GM18499 (cell line): ENCODE measurements at regions not wholly inside any gene's neighbourhood (a gene's known extent, or its start where the extent isn't known, plus 50 kb on each side); places are given as distances from the start of the nearest gene placed in this dataset.
"Not testable (repeated sequence)": the region's sequence is repeated elsewhere in the genome, so short reads cannot be mapped to it uniquely, and the experiment has no call there.

Experiments
- ATAC-seq: cut with Tn5 transposase; IDR thresholded peaks from one replicate; pipeline ENCODE4 v1.9.1; 2021; ENCODE audit warnings: moderate number of reproducible peaks; ENCODE audit not compliant: insufficient read depth, unreplicated experiment

DNA sequence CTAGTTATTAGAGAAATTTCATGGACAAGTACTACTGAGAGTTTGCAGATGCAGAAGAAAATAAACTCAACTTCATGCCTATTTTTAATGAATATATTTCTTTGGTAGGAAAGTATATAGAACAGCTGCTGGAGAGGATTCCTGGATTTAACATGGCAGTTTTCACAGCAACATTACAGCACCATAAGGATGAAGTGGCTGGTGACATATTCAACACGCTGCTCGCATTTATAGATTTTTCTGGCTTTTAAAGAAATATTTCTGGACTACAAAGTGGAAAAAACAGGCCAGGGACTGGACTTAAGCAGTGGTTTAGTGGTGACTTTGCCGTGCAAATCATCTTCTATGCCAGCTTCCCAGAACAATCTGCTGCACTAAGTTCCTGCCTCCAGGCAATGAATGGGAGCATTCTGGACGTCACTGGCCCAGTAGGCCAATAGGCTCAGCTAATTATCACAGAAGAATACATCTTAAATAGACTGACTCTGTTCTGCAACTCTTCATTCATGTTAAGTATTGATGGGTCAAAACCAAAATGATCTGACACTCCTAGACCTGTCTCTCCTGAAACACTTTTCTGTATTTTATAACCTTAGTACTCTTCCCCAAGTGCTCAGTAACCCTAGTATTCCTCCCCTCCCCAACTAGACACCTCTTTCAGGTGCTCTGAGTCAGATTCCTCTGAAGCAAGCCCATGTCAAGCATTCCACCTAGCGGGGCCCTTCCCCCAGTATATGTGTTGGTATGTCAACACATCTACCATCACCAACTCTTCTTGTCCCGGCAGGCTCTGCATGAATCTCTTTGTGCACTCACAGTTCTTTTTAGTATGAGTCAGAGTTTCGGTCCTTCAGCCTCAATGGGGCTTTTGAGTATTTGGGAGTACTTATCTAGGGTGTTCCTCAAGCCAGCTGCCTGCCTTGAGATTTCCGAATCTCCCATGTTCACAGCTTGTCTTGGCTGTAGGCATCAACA is 625.5 kb downstream of the CHSY3 start:
- no peak for ATAC-seq

DNA sequence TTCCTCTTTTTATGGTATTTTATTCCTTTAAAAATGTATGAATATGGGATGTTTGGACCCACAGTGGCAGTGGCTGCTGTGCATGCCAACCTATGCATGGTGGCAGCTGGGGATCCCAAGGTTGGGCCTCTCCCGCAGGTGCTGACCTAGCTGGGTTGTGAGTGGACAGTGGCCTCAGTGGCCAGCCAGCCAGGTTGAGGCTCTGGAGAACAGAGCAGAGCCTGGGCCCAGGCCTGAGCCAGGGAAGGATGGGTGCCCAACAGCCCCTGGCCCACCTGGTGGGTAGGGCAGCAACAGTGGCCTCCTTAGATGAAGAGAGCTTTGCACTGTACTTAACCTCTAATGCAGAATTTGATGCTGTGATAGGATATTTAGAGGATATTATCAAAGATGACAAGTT is 624.8 kb downstream of the CHSY3 start:
- no peak for ATAC-seq

DNA sequence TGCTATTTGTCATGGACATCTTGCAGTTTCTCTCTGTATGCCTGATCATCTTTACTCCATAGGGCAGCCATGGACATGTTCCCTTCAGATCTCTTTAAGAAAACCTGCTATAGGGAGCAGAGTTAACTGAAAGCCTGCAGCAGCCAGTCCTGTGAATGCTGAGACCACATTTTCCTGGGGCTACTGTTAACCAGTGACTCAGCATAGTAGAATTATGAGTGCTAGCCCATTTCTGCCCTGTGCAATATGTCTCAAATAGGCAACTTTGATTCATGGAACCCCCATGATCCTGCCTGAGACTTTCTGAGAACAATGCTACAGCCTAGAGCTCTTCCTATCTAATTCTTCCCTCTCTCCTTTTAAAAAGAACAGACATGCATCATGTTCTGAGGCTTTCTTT is 624.2 kb downstream of the CHSY3 start:
- ATAC-seq: no peak

DNA sequence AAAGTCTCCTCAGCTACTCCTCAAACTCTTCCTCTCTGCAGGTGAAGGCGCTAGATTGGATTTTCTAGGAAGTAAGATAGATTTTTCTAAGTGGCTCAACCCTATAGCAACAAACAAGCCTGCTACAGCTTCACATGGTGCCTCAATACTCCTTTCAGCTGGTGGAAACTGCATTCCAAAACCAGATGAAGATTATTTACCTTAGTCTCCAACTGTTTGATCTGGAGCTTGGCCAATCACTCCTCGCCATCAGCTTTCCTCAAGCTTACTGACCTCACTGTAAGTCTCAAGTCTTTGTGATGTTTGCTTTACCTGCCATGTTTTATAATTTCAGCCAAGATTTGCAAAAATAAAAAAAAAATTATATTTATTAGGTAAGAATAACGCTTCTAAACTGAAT is 622.4 kb downstream of the CHSY3 start:
- ATAC-seq: no peak

DNA sequence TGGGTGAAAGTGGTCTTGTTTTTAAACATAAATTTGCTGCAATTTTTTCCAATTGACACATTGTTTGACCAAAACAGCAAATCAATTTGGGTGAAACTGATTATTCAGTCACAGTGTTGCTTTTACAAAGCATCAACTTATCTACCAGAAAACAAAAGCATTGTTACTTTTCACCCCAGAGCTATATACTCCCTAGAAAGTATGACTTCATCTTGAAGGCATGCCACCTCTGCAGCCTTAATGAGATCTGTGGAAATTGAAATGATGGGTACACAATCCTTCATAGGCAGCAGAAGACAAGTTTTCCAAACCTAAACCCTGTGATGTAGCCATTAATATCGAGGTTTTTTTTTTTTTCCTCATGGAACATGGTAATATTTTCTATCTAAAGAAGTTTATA is 615.9 kb downstream of the CHSY3 start:
- ATAC-seq: no peak

DNA sequence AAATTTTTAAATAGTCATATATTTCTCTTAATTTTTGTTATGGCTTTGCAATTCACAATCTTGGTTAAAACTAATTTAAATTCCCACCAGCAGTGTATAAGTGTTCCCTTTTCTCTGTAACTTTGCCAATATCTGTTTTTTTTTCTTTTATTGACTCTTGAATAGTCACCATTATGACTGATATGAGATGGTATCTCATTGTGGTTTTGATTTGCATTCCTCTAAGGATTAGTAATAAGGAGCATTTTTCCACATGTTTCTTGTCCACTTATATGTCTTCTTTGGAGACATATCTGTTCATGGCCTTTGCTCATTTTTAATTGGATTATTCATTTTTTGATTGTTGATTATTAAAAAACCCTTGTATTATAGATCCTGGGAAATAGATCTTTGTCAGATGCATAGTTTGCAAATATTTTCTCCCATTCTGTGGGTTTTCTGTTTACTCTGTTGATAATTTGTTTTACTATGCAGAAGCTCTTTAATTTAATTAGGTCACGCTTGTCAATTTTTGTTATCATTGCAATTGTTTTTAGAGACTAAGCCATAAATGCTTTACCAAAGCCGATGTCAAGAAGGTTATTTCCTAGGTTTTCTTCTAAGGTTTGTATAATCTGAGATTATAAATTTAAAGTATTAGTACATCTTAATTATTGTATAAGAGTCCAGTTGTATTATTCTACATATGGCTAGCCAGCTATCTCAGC is 610.9 kb downstream of the CHSY3 start:
- ATAC-seq: no peak

DNA sequence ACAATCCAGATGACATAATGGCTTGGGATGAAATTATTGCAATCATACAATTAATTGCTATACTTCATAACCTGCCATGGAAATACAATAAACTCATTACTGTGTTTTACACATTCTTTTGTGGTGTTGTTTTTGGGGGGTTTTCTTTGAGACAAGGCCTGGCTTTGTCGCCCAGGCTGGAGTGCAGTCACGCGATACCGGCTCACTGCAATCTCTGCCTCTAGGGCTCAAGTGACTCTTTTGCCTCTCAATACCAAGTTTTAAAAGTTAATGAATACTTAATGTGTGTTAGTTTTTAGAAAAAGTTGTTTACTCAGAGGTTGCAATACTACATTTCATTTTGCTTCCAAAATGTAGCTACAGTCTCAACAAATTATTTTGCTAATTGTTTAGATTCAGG is 598.4 kb downstream of the CHSY3 start:
- no peak for ATAC-seq

DNA sequence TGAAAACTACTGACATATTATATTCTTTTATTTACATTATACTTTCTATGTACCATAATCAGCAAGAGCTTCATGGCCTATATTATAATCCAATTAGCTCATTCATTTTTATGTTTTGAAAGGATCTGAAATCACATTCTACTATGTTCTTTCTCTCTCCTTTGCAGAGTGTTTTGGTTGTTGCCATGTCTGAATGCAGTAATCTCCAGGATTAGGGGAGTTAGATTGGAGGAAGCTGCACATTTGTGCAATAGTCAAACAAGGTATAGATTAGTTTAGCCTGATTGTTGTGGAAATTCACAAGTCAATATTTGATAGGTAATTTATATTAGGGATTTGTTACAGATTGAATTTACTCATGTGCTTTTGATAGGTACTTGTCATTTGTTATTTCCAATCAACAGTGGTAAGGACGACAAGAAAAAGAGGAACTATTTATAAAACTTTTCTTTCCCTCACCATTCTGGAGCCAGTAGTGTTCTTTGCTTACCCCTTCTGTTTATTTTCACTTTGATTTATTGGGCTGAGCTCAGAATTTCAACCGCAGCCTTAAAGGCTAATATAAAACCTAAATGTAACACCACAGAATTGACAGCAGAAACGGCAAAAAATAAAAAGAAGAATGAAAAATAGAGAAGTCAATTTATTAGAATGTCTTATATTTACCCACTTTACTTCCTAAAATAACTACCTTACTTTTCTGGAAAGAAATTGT is 597.0 kb downstream of the CHSY3 start:
- ATAC-seq: no peak

DNA sequence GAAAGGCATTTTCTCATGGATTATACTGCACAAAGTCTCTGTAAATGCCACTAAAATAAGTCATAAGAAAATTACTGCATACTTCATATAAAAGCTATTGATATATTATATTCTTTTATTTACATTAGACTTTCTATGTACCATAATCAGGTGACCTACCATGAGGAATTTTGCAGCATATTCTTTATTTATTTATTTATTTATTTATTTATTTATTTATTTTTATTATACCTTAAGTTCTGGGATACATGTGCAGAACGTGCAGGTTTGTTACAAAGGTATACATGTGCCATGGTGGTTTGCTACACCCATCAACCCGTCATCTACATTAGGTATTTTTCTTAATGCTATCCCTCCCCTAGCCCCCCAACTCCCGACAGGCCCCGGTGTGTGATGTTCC is 596.2 kb downstream of the CHSY3 start:
- not testable (repeated sequence) for ATAC-seq

DNA sequence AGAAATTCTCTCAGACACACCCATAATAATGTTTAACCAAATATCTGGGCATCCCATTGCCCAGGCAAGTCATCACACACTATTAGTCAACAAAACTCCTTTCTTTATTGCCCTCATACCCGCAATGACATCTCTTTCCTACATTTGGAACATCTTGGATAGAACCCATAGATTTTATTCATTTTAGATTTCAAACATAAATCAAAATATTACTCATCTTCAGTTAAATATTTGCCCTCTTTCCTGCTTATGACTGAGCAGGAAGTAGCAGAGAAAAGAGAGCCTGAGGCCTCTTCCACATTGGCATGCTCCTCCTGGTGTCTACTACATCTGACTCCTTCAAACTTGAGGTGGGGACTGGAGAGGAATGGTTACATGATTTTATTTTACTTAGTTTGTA is 592.0 kb downstream of the CHSY3 start:
- no peak for ATAC-seq

DNA sequence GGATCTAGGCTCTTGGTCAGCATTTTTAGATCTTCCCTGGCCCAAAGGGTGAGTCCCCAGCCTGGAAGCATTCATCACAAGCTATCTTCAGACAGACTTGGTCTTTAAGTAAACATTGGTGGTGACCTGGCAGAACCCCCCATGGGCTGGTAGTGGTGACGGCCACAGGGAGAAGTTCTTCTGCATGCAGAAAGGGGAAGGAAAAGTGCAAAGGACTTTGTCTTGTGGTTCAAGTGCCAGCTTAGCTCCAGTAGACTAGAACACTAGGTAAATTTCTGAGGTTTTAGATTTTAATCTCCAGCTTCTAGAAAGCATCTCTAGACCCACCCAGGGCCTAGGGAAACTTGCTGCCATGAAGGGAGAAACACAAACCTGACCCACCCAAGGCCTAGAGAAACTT is 584.0 kb downstream of the CHSY3 start:
- ATAC-seq: no peak

DNA sequence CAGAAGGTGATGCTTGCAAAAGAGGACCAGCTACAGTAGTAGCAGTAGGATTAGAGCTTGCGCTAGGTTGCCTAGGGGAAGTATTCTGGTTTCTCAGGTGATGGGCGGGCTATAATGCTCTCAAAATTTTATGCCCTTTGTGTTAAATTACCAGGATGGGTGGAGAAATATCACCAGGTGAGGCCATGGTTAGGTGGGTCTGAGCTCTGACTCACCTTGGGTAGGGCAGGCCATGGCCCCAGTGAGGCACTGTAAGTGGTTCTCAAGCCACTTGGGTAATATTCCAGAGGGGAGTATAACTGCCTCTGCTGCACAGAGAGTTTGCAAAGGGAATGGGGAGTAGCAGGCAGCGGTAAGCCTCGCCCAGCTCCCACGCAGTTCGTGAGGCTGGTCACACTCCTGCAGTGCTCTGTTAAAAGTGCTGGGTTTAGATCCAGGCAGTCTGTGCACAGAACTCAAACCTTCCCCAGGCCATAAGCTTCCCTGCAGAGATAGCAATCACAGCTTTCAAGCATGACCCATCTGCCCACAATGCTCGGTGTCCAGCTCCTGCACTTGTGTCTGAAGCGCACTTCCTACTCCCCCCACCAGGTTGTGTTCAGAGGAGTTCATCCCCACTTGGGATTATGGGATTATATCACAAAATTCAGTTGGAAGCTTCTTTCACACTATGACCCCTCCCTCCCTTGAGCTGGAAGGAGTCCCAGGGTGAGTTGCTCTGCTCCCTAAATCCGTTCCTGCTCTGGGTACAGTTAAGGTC is 575.0 kb downstream of the CHSY3 start:
- ATAC-seq: no peak

DNA sequence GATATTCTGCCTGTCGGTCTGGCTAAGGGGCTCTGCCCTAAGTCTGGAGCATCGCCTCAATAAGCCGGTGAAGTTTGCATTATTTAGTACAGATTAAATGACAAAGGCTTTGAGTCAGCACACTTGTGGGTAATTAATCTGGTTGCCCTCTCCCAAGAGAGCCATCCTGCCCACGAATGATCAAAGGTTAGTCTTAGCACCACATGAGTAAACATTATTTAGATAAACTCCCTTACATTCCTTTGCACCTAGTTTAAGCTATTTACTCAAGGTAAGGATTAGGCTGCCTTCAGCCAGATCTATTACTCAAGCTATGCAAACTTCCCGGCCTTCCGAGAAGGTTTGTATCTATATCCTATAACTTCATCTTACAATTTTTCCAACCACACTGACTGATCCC is 572.1 kb downstream of the CHSY3 start:
- ATAC-seq: no peak

DNA sequence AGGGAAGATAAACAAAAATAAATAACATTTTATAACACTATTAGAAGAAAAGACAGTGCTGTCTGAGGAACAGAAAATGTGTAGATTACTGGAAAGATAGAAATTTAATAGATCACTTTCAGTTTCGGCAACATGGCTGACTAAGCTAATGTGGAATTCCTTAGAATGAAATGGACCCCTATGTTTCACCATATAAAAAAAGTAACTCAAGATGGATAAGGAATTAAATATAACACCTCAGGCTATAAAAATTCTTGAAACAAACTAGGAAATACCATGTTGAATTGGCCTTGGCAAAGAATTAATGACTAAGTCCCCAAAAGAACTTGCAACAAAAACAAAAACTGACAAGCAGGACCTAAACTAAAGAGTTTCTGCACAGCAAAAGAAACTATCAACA is 558.3 kb downstream of the CHSY3 start:
- no peak for ATAC-seq

DNA sequence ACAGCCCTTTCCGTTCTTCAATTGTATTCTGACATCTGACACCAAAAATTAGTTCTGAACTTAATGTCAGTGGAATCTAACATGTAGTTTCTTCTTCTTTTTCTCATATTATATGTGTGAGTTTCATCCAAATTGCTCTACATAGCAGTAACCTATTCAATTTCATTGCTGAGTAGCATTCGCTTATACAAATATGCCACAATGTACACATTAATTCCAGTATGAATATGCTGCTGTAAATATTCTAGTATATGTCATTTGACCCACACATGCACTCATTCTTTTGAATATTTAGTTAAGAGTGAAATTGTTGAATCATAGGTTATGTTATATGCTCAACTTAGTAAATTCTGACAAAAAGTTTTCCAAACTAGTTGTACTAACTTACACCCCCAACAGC is 550.9 kb downstream of the CHSY3 start:
- no peak for ATAC-seq

DNA sequence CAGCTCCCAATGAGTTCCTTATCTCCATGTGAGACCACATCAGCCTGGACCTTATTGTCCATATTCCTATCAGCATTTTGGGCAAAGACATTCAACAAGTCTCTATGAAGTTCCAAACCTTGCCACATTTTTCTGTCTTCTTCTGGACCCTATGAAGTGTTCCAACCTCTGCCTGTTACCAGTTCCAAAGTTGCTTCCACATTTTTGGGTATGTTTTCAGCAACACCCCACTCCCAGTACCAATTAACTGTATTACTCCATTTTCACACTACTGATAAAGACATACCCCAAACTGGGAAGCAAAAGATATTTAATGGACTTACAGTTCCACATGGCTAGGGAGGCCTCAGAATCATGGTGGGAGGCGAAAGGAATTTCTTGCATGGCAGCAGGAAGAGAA is 548.5 kb downstream of the CHSY3 start:
- no peak for ATAC-seq

DNA sequence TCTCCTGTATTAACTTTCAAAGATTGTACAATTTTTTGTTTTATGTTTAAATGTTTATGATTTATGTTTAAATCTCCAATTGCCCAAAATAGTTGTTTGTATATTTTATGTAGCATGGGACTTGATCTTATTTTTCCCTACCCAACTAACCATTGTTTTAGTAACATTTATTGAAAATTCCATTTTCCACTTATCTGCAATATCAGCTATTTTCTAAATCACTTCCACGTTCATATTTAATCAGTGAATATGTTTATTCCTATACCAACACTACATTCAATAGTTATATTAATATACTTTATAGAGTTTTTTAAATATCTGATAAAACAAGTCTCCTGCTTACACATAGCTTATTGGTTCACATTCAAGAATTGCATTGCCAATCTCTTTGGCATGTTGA is 532.2 kb downstream of the CHSY3 start:
- ATAC-seq: no peak

DNA sequence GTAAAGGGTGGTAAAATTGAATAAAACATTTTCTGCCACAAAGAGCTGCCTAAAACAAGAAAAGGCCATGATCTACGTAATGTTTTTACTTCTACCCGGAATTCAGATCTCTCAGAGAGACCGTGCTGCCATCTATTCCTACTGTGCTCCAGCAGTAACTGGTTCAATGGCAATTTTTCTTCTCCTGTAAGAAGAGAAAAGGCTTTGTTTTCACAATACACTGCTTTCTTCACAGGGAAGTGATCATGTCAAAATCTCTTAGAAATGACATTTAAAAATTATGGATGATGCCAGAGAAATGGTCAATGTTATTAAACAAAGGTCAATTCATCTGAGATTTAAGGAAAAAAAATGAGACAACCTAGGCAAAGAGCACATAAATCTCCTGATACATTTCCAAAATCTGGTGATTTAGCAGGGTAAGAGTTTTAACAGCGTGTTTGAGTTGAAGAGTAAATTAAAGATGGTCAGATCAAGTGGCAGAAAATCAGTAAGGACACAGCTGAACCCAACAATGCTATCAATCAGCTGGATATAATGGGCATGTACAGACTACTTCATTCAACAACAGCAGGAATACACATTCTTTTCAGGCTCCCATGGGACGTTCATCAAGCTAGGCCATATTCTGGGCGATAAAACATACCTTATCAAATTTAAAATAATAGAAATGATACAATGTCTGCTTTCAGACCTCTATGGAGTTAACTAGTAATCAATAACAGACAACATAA is 523.1 kb downstream of the CHSY3 start:
- ATAC-seq: no peak

DNA sequence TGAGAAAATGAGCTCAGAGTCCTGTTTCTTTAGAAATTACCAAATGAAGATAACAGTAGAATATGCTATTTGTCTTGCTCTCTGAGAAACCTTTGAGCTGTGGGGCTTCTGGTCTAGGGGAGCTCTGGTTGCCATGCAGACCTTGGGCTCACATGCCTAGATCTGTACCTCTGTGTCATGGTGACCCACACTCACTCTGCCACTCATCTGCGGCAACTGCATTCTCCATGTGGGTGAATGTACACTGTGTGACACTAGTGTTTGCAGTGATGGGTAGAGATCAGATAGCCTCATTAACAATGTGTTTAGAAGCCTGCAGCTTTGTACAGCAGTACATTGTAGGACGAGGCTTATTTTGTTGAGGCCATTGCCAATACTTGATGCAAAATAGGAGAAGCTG is 521.2 kb downstream of the CHSY3 start:
- no peak for ATAC-seq

DNA sequence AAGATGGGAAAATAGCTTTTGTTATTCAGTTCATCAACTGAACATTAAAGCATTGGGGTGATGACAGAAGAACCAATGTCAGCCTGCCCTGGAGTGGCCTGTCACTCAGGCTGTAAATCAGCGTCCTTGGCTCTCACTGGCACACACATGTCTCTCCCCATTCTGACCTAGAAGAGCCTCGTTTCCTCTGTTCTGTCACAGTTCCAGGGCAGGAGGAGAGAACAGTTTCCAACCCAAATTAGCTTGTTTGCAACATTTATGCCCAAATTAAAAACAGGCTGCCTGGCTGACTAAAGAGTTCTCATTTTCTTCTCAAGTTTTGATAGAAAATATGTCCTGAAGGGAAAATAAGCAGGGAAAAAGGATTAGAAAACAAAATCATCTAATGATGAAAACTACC is 520.1 kb downstream of the CHSY3 start:
- no peak for ATAC-seq
